HG03159 (cell line): ENCODE measurements at regions not wholly inside any gene's neighbourhood (a gene's known extent, or its start where the extent isn't known, plus 50 kb on each side); places are given as distances from the start of the nearest gene placed in this dataset.

Experiments
- ATAC-seq: cut with Tn5 transposase; IDR thresholded peaks from one replicate; pipeline ENCODE4 v1.9.1; 2021; ENCODE audit warnings: mild to moderate bottlenecking, moderate library complexity; ENCODE audit not compliant: unreplicated experiment

DNA sequence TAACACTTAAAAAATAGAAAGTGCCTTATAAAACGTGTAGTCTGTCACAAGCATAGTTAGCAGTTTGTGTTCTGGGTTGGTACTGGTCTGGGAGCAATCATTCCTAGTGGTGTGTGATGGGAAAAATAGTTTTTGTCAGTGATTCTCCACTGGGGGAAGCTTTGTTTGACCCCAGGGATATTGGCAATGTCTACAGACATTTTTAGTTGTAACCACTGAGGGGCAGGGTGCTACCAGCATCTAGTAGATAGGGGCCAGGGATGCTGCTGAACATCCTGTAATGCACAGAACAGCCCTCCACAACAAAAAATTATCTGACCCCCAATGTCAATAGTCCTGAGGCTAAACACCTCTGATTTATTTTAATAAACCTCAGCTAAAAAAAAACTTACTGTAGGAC, 51.6 kb upstream of the CREB5 start:
- no peak for ATAC-seq

DNA sequence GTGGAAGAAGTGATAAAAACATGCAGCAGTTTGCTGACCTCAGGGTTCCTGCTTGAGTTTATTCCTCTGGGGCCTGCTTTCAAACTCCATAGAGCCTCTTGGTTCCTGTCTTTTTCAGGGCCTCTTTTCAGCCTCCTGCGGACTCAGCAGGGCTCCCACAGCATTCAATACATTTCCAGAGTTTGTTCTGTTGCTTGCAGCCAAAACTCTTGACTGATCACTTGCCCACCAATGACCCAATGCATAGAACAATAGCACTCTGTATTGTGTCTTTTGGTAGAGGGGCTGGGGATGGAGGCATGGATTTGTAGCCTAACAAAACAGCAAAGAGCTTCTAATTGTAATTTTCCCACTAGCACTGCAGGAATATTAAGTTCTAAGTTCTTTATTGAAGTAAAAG, 50.8 kb upstream of the CREB5 start:
- ATAC-seq: no peak

DNA sequence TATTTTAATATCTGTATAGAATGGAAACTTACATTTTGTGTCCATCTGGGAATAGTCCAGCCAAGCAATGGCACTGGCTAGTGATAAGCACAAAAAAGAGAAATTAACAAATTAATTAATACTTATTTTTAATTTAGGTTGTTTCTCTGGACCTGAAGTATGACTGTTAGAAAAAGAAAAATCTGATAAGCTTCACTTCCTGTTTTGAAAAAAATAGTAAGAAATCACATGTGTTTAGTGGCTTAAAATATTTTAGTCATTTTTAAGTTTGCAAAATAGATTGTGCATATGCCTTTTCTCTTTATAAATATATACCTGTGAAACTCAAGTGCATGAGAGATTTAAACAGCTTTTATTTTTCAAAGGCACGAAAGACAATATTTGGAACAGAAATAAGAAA, 50.1 kb upstream of the CREB5 start:
- no peak for ATAC-seq
